H1 (cell line): ENCODE measurements at regions not wholly inside any gene's neighbourhood (a gene's known extent, or its start where the extent isn't known, plus 50 kb on each side); places are given as distances from the start of the nearest gene placed in this dataset.

Experiments
- CTCF ChIA-PET: fragments of 300-600 bp; sonication (Branson Sonifier 250); formaldehyde crosslinking; loops from one replicate; lab custom pipeline; 2021; ENCODE audit not compliant: partially characterized antibody; lab: Charles Lee
- POLR2A ChIA-PET: fragments of 300-600 bp; sonication (Branson Sonifier 250); formaldehyde crosslinking; loops from one replicate; lab custom pipeline; 2021; ENCODE audit warnings: inconsistent platforms; ENCODE audit not compliant: partially characterized antibody; lab: Charles Lee
- DNase-seq, 2 experiments: peaks; one replicate each; pipeline versions ENCODE4 v3.0.0 to v3.0.0-alpha.2; 2010 to 2022; ENCODE audit warnings: low spot score in 2 of 2, low read depth in 1 of 2, mixed read lengths in 1 of 2
- FAIRE-seq: peaks from 2 replicates; lab custom pipeline; 2011; peaks lifted over from hg19 to GRCh38; lab: Jason Lieb, UNC
- H2AFZ ChIP-seq: 2 replicates; pipeline ENCODE4 v1.8.1; 2012; ENCODE audit warnings: low read length, inconsistent platforms
- H2AK5ac ChIP-seq: 2 replicates; pipeline ENCODE4 v1.6.1; 2013; ENCODE audit warnings: low read depth, low read length
- H2BK120ac ChIP-seq: replicated peaks from 2 replicates; pipeline ENCODE3; 2013; ENCODE audit warnings: low read depth, low read length, inconsistent platforms
- H2BK12ac ChIP-seq: 2 replicates; pipeline ENCODE4 v1.6.1; 2013; ENCODE audit warnings: low read depth, low read length
- H2BK15ac ChIP-seq: 2 replicates; pipeline ENCODE4 v1.6.1; 2013; ENCODE audit warnings: low read length
- H2BK20ac ChIP-seq: 2 replicates; pipeline ENCODE4 v1.6.1; 2013; ENCODE audit warnings: low read length
- H2BK5ac ChIP-seq: 2 replicates; pipeline ENCODE4 v1.6.1; 2013; ENCODE audit warnings: low read depth, low read length
- H3K14ac ChIP-seq: 2 replicates; pipeline ENCODE4 v1.6.1; 2013; ENCODE audit warnings: inconsistent platforms; ENCODE audit not compliant: insufficient read length
- H3K18ac ChIP-seq: 2 replicates; pipeline ENCODE4 v1.6.1; 2013; ENCODE audit warnings: low read length; ENCODE audit errors: extremely low read depth
- H3K23ac ChIP-seq: 2 replicates; pipeline ENCODE4 v1.6.1; 2013; ENCODE audit warnings: inconsistent platforms; ENCODE audit not compliant: insufficient read length
- H3K23me2 ChIP-seq: 2 replicates; pipeline ENCODE4 v1.6.1; 2013; ENCODE audit warnings: low read depth, low read length
- H3K27ac ChIP-seq: 2 replicates; pipeline ENCODE4 v1.6.1; 2011; ENCODE audit warnings: low read depth, low read length, inconsistent platforms
- H3K27me3 ChIP-seq, 4 experiments: replicated peaks in 1 of 4; 1 replicate in 1 of 4; 2 replicates in 3 of 4; pipeline versions ENCODE4 v1.6.1 to v1.8.1; 2011 to 2013; ENCODE audit warnings: low read length in 3 of 4, mild to moderate bottlenecking in 3 of 4, inconsistent platforms in 2 of 4, mixed read lengths in 2 of 4, moderate library complexity in 1 of 4; ENCODE audit not compliant: control insufficient read depth in 3 of 4, insufficient read depth in 3 of 4; ENCODE audit errors: extremely low read depth in 1 of 4
- H3K36me3 ChIP-seq, 4 experiments: 2 replicates each; pipeline versions ENCODE4 v1.6.1 to v1.8.1; 2011 to 2013; ENCODE audit warnings: mild to moderate bottlenecking in 4 of 4, low read length in 3 of 4, moderate library complexity in 2 of 4, control low read depth in 1 of 4, inconsistent platforms in 1 of 4; ENCODE audit not compliant: insufficient read depth in 4 of 4, control insufficient read depth in 2 of 4
- H3K4ac ChIP-seq: replicated peaks from 2 replicates; pipeline ENCODE3; 2013; ENCODE audit warnings: low read length, low read depth, mixed read lengths, inconsistent platforms; ENCODE audit not compliant: insufficient read length
- H3K4me1 ChIP-seq, 4 experiments: replicated peaks in 1 of 4; 1 replicate in 1 of 4; 2 replicates in 3 of 4; pipeline versions ENCODE4 v1.6.1 to v1.8.1; 2011 to 2013; ENCODE audit warnings: low read length in 3 of 4, inconsistent platforms in 2 of 4, mixed read lengths in 1 of 4; ENCODE audit not compliant: insufficient read depth in 4 of 4, control insufficient read depth in 3 of 4
- H3K4me2 ChIP-seq, 2 experiments: 2 replicates each; pipeline versions ENCODE4 v1.6.1 to v1.8.1; 2011 to 2013; ENCODE audit warnings: low read depth in 2 of 2, low read length in 2 of 2, control low read depth in 1 of 2, inconsistent platforms in 1 of 2, mild to moderate bottlenecking in 1 of 2; ENCODE audit not compliant: insufficient read depth in 1 of 2
- H3K4me3 ChIP-seq, 4 experiments: fragments of 200-600, 300-600 bp in 1 of 4; sonication (generic), shearing (Covaris generic), sonication (Bioruptor Twin) in 1 of 4; 2 replicates each; pipeline versions ENCODE4 v1.5.1 to v1.8.1; 2011 to 2016; ENCODE audit warnings: low read length in 4 of 4, low read depth in 3 of 4, control low read depth in 2 of 4, inconsistent platforms in 2 of 4, mild to moderate bottlenecking in 2 of 4, mixed read lengths in 1 of 4, moderate library complexity in 1 of 4; ENCODE audit not compliant: insufficient read depth in 2 of 4; ENCODE audit errors: extremely low read depth in 1 of 4
- H3K56ac ChIP-seq: replicated peaks from 2 replicates; pipeline ENCODE3; 2013; ENCODE audit warnings: low read depth, mild to moderate bottlenecking, mixed read lengths, low read length, inconsistent platforms; ENCODE audit not compliant: insufficient read length
- H3K79me1 ChIP-seq: 2 replicates; pipeline ENCODE4 v1.6.1; 2013; ENCODE audit warnings: low read depth, low read length, control low read depth
- H3K79me2 ChIP-seq, 2 experiments: 2 replicates each; pipeline versions ENCODE4 v1.6.1 to v1.8.1; 2012 to 2013; ENCODE audit warnings: low read length in 2 of 2, mild to moderate bottlenecking in 2 of 2, inconsistent platforms in 1 of 2; ENCODE audit not compliant: insufficient read depth in 2 of 2, control insufficient read depth in 1 of 2
- H3K9ac ChIP-seq, 4 experiments: replicated peaks in 1 of 4; 1 replicate in 1 of 4; 2 replicates in 3 of 4; pipeline versions ENCODE4 v1.6.1 to v1.8.1; 2011 to 2013; ENCODE audit warnings: low read depth in 3 of 4, low read length in 3 of 4, control low read depth in 2 of 4, mild to moderate bottlenecking in 2 of 4, moderate library complexity in 2 of 4, inconsistent platforms in 1 of 4; ENCODE audit errors: extremely low read depth in 1 of 4
- H3K9me3 ChIP-seq, 2 experiments: 2 replicates each; pipeline versions ENCODE4 v1.6.1 to v1.8.1; 2012 to 2013; ENCODE audit warnings: mild to moderate bottlenecking in 2 of 2, moderate library complexity in 2 of 2, control low read depth in 1 of 2, inconsistent platforms in 1 of 2, low read depth in 1 of 2, low read length in 1 of 2, mixed read lengths in 1 of 2; ENCODE audit not compliant: insufficient read depth in 2 of 2
- H4K20me1 ChIP-seq, 2 experiments: replicated peaks in 1 of 2; 2 replicates each; pipeline versions ENCODE3 to v1.8.1; 2011 to 2013; ENCODE audit warnings: inconsistent platforms in 2 of 2, low read length in 2 of 2, mild to moderate bottlenecking in 1 of 2; ENCODE audit not compliant: insufficient read depth in 2 of 2, control insufficient read depth in 1 of 2
- H4K5ac ChIP-seq: 2 replicates; pipeline ENCODE4 v1.6.1; 2013; ENCODE audit warnings: low read length, low read depth, mixed read lengths, inconsistent platforms; ENCODE audit not compliant: insufficient read length
- H4K8ac ChIP-seq: 2 replicates; pipeline ENCODE4 v1.8.0; 2013; ENCODE audit warnings: mild to moderate bottlenecking, moderate library complexity, low read length, inconsistent platforms; ENCODE audit not compliant: insufficient read depth; ENCODE audit errors: extremely low read depth
- H4K91ac ChIP-seq: replicated peaks from 2 replicates; pipeline ENCODE3; 2013; ENCODE audit warnings: low read length, mixed read lengths, inconsistent platforms; ENCODE audit not compliant: insufficient read length
- EGR1 ChIP-seq: IDR thresholded peaks from 2 replicates; pipeline ENCODE4 v1.6.1; 2011; ENCODE audit warnings: low read depth, low read length, borderline replicate concordance
- EP300 ChIP-seq, 2 experiments: IDR thresholded peaks; 1 replicate in 1 of 2; 2 replicates in 1 of 2; pipeline ENCODE4 v1.6.1; 2011 to 2012; ENCODE audit warnings: low read depth in 2 of 2, low read length in 2 of 2, mild to moderate bottlenecking in 2 of 2, borderline replicate concordance in 1 of 2, inconsistent platforms in 1 of 2, moderate library complexity in 1 of 2
- EZH2 ChIP-seq: fragments of 200-600 bp; sonication (generic); IDR thresholded peaks from 2 replicates; pipeline ENCODE4 v1.7.1; 2012; ENCODE audit warnings: low read depth, mild to moderate bottlenecking, moderate library complexity, low read length, inconsistent platforms; ENCODE audit not compliant: severe bottlenecking
- RAD21 ChIP-seq, 2 experiments: IDR thresholded peaks in 1 of 2; conservative IDR thresholded peaks in 1 of 2; 2 replicates each; pipeline ENCODE4 v1.6.1; 2011; ENCODE audit warnings: low read depth in 2 of 2, low read length in 2 of 2, improper control_type of control experiment in 1 of 2, inconsistent platforms in 1 of 2, mild to moderate bottlenecking in 1 of 2, moderate library complexity in 1 of 2
- SP2 ChIP-seq: IDR thresholded peaks from 2 replicates; pipeline ENCODE4 v1.6.1; 2012; ENCODE audit warnings: mild to moderate bottlenecking, low read length, inconsistent platforms
- TAF7 ChIP-seq: optimal IDR thresholded peaks from 2 replicates; pipeline ENCODE3; 2011; ENCODE audit warnings: low read depth, mild to moderate bottlenecking, inconsistent platforms, low read length, moderate library complexity, borderline replicate concordance
- WGBS, 2 experiments: shearing (Covaris generic) in 1 of 2; methylation state at CpG; one replicate each; pipeline versions ENCODE4 v1.1.6 to v1.1.7; 2013 to 2015; ENCODE audit warnings: low lambda C conversion rate in 2 of 2, mixed read lengths in 2 of 2, inconsistent platforms in 1 of 2, low coverage in 1 of 2, missing lambda C conversion rate in 1 of 2; ENCODE audit not compliant: insufficient replicate concordance in 2 of 2, insufficient coverage in 1 of 2, insufficient read length in 1 of 2; ENCODE audit errors: extremely low coverage in 1 of 2, missing lambda C conversion rate in 1 of 2; 5-methylcytosine and 5-hydroxymethylcytosine counted together

DNA sequence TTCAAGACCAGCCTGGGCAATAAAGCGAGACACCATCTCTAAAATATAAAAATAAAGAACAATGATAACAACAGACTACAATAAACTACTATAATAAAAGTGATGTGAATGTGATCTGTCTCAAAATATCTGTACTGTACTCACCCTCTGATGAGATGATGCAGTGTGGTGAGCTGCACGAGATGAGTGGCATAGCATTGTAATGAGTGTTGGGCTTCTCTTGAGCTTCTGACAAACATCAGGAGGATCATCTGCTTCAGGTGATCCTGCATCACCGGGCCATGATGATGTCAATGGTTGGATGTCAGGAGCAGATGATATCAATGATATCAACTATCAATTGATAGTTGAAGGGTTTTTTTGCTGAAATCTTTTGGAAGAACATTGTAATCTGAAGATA, 52.4 kb upstream of the INCENP start:
- Histone ChIP-seq H4K5ac (no peak overlapping the region), H3K23me2 (no peaks in the 10 kb centered on the region), H4K20me1 (no peaks in the 10 kb centered on the region), H2BK15ac (no peak overlapping the region), H3K4me1 (no peaks in the 10 kb centered on the region), H3K27me3 (no peaks in the 10 kb centered on the region), H4K8ac (no peak overlapping the region), H2AK5ac (no peak overlapping the region), H2BK5ac (no peak overlapping the region), H3K36me3 (no peaks in the 10 kb centered on the region), H3K23ac (no peak overlapping the region), H4K91ac (no peak overlapping the region), H3K56ac (no peak overlapping the region), H3K9ac (no peak overlapping the region), H3K14ac (no peak overlapping the region), H2BK20ac (no peak overlapping the region), H3K4me3 (no peak overlapping the region), H3K4ac (no peak overlapping the region), H3K27ac (no peak overlapping the region), H3K18ac (no peak overlapping the region), H3K9me3 (no peaks in the 10 kb centered on the region), H2BK12ac (no peak overlapping the region), H3K79me1 (no peaks in the 10 kb centered on the region), H3K4me2 (no peak overlapping the region), H3K79me2 (no peaks in the 10 kb centered on the region), H2AFZ (no peak overlapping the region), H2BK120ac (no peak overlapping the region)
- 91% methylated on average over 3 of the region's 3 CpGs; no CpG with 5 or more reads in 1 of the 2 experiments for WGBS, 2 experiments
- ChIA-PET POLR2A (no interaction called here), CTCF (interaction anchor here (10.7 to 11.9 kb wide), 2 partner anchors 10 to 173 kb away, joined by 71 to 84 read pairs; no protein-coding TSS in a partner anchor)
- TF ChIP-seq TAF7 (no peak), EP300 (IDR thresholded peaks at IDR 0.05; ENCODE audit: borderline replicate concordance in 1 of 2, low read depth in 2 of 2, low read length in 2 of 2) (no peak), EZH2 (no peak), SP2 (no peak), RAD21 (IDR thresholded peaks at IDR 0.05 in 1 of 2, conservative IDR thresholded peaks at IDR 0.05 in 1 of 2; ENCODE audit: low read depth in 2 of 2, low read length in 2 of 2) (no peak), EGR1 (no peak)
- FAIRE-seq, result no peak
- no peak for DNase-seq
